IPS DF 19.7 (cell line): ENCODE measurements at regions not wholly inside any gene's neighbourhood (a gene's known extent, or its start where the extent isn't known, plus 50 kb on each side); places are given as distances from the start of the nearest gene placed in this dataset.
"Not testable (repeated sequence)": the region's sequence is repeated elsewhere in the genome, so short reads cannot be mapped to it uniquely, and the experiment has no call there.

Experiments used
- DNase-seq: peaks from one replicate; pipeline ENCODE4 v3.0.0-alpha.2; 2013; ENCODE audit warnings: low read depth, low spot score

- no peak for DNase-seq
These were observed 509.2 kb downstream of the FRK start for GRCh38 chr6:115551527-115551926.

GRCh38 chr6:115545672-115545986 is 515.1 kb downstream of the FRK start:
- DNase-seq, result no peak

GRCh38 chr6:115544765-115545671 is 515.7 kb downstream of the FRK start:
- DNase-seq, result peak; percentile 75

- DNase-seq, result no peak
These were observed 520.4 kb downstream of the FRK start for GRCh38 chr6:115540077-115540869.

- no peak for DNase-seq
These were observed 521.2 kb downstream of the FRK start for GRCh38 chr6:115539531-115539930.

- no peak for DNase-seq
These were observed 535.9 kb downstream of the FRK start for GRCh38 chr6:115524821-115525220.

- not testable (repeated sequence) for DNase-seq
These were observed 538.9 kb downstream of the FRK start for GRCh38 chr6:115521747-115522146.

- no peak for DNase-seq
These were observed 546.0 kb downstream of the FRK start for GRCh38 chr6:115514656-115515055.

GRCh38 chr6:115512923-115513322 is 547.8 kb downstream of the FRK start:
- no peak for DNase-seq

GRCh38 chr6:115511771-115512170 is 548.9 kb downstream of the FRK start:
- no peak for DNase-seq

- not testable (repeated sequence) for DNase-seq
These were observed 558.3 kb downstream of the FRK start for GRCh38 chr6:115502432-115502831.

- DNase-seq, result no peak
These were observed 565.5 kb downstream of the FRK start for GRCh38 chr6:115495184-115495583.

- no peak for DNase-seq
These were observed 573.4 kb downstream of the FRK start for GRCh38 chr6:115487331-115487730.

- DNase-seq, result no peak
These were observed 575.3 kb downstream of the FRK start for GRCh38 chr6:115485400-115485799.

GRCh38 chr6:115480543-115480942 is 580.1 kb downstream of the FRK start:
- not testable (repeated sequence) for DNase-seq

- no peak for DNase-seq
These were observed 586.1 kb downstream of the FRK start for GRCh38 chr6:115474443-115475041.

- DNase-seq, result no peak
These were observed 592.3 kb downstream of the FRK start for GRCh38 chr6:115468272-115469005.

GRCh38 chr6:115467726-115468125 is 593.0 kb downstream of the FRK start:
- no peak for DNase-seq

- DNase-seq, result no peak
These were observed 599.8 kb downstream of the FRK start for GRCh38 chr6:115460913-115461312.

- peak; percentile 52 for DNase-seq
These were observed 603.8 kb downstream of the FRK start for GRCh38 chr6:115456848-115457247.

GRCh38 chr6:115443825-115444478 is 616.7 kb downstream of the FRK start:
- DNase-seq, result no peak
